Neural cell (in vitro differentiated cells): ENCODE measurements at regions not wholly inside any gene's neighbourhood (a gene's known extent, or its start where the extent isn't known, plus 50 kb on each side); places are given as distances from the start of the nearest gene placed in this dataset.

Experiments
- CTCF ChIP-seq: fragments of 450-650 bp; IDR thresholded peaks from 2 replicates; pipeline ENCODE4 v1.5.1; 2014; ENCODE audit warnings: antibody characterized with exemption, mild to moderate bottlenecking, moderate library complexity; ENCODE audit not compliant: poor library complexity, severe bottlenecking
- EP300 ChIP-seq: fragments of 450-650 bp; conservative IDR thresholded peaks from 2 replicates; pipeline ENCODE4 v1.6.1; 2014; ENCODE audit warnings: antibody characterized with exemption, mild to moderate bottlenecking, moderate library complexity; ENCODE audit not compliant: poor library complexity, severe bottlenecking
- EZH2 ChIP-seq: fragments of 200-600, 300-800 bp; shearing (Covaris generic), sonication (generic); IDR thresholded peaks from 2 replicates; pipeline ENCODE4 v1.6.1; 2014; ENCODE audit warnings: antibody characterized with exemption, low read length, borderline replicate concordance, mild to moderate bottlenecking; ENCODE audit not compliant: insufficient read depth, poor library complexity, severe bottlenecking
- POLR2AphosphoS5 ChIP-seq: IDR thresholded peaks from 2 replicates; pipeline ENCODE4 v1.6.1; 2012
- RAD21 ChIP-seq: fragments of 450-650 bp; conservative IDR thresholded peaks from 2 replicates; pipeline ENCODE4 v1.6.1; 2014; ENCODE audit warnings: antibody characterized with exemption, mild to moderate bottlenecking, moderate library complexity
- REST ChIP-seq: IDR thresholded peaks from 2 replicates; pipeline ENCODE4 v1.6.1; 2012; ENCODE audit warnings: borderline replicate concordance
- TAF1 ChIP-seq: IDR thresholded peaks from 2 replicates; pipeline ENCODE4 v1.6.1; 2012; ENCODE audit warnings: low read depth

GRCh38 chr17:33977729-33978514 lies 277.2 kb upstream of the CCL2 start:
- TF ChIP-seq CTCF (no peak), EP300 (no peak), POLR2AphosphoS5 (no peak), RAD21 (no peak), TAF1 (no peak), EZH2 (no peak), REST (no peak)
